ENCODE measurements at regions not wholly inside any gene's neighbourhood (a gene's known extent, or its start where the extent isn't known, plus 50 kb on each side); places are given as distances from the start of the nearest gene placed in this dataset.

DNA sequence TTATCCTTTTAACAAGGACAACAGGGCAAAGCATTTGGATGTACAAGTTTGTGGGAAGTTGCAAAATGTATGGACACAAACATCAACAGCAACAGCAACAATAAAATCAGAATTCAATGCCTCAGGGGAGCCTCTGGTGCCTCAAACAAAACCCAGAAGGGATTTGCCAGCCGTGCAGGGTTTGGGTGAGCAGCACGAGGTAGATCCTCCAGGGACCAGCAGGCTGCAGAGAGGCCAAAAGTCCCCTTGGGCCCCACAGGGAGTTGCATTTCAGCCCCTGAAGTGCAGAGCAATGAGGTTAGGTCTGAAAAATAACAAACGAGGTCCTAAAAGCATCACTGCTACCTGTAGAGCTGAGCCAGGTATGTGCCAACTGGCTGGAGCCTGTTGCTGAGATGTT is 51.7 kb upstream of the CPXM2 start:
- no peaks in the 10 kb centered on the region for H3K23me2 ChIP-seq (ENCODE audit: low read depth, low read length)
- H3K4me1 ChIP-seq (replicated peaks in 1 of 4; ENCODE audit: control insufficient read depth in 3 of 4, insufficient read depth in 4 of 4, low read length in 3 of 4), result peaks cover 0 to 6% (median 0%) of the 10 kb centered on the region in 4 experiments; a peak in 2 of 7 replicates
- H4K91ac ChIP-seq (replicated peaks; ENCODE audit: insufficient read length, low read length), result no peak overlapping the region
- H3K4ac ChIP-seq (replicated peaks; ENCODE audit: insufficient read length, low read depth, low read length), result no peak overlapping the region
- WGBS, 2 experiments (ENCODE audit: extremely low coverage in 1 of 2, insufficient coverage in 1 of 2, insufficient read length in 1 of 2, insufficient replicate concordance in 2 of 2, low coverage in 1 of 2, low lambda C conversion rate in 2 of 2, missing lambda C conversion rate in 1 of 2), result 86% methylated on average over 3 of the region's 3 CpGs; no CpG with 5 or more reads in 1 of the 2 experiments
- no peak overlapping the region for H4K5ac ChIP-seq (ENCODE audit: insufficient read length, low read depth, low read length)
- no peak overlapping the region for H3K23ac ChIP-seq (ENCODE audit: insufficient read length)
- no peak overlapping the region for H2BK120ac ChIP-seq (replicated peaks; ENCODE audit: low read depth, low read length)
- no peak overlapping the region for H2BK15ac ChIP-seq (ENCODE audit: low read length)
- H3K79me2 ChIP-seq (ENCODE audit: control insufficient read depth in 1 of 2, insufficient read depth in 2 of 2, low read length in 2 of 2), result no peaks in the 10 kb centered on the region
- H3K9ac ChIP-seq (replicated peaks in 1 of 4; ENCODE audit: extremely low read depth in 1 of 4, low read depth in 3 of 4, low read length in 3 of 4), result no peak overlapping the region
- no peak overlapping the region for H3K27ac ChIP-seq (ENCODE audit: low read depth, low read length)
- POLR2A ChIA-PET (ENCODE audit: partially characterized antibody), result no interaction called here
- H3K27me3 ChIP-seq (replicated peaks in 1 of 4; ENCODE audit: control insufficient read depth in 3 of 4, extremely low read depth in 1 of 4, insufficient read depth in 3 of 4, low read length in 3 of 4), result no peaks in the 10 kb centered on the region
- H3K4me3 ChIP-seq (ENCODE audit: extremely low read depth in 1 of 4, insufficient read depth in 2 of 4, low read depth in 3 of 4, low read length in 4 of 4), result no peak overlapping the region
- H3K56ac ChIP-seq (replicated peaks; ENCODE audit: insufficient read length, low read depth, low read length), result no peak overlapping the region
- DNase-seq (ENCODE audit: low read depth in 1 of 2, low spot score in 2 of 2) (no peak), FAIRE-seq (no peak)
- H2AFZ ChIP-seq (ENCODE audit: low read length), result no peak overlapping the region
- no peak overlapping the region for H3K18ac ChIP-seq (ENCODE audit: extremely low read depth, low read length)
- H3K9me3 ChIP-seq (ENCODE audit: insufficient read depth in 2 of 2, low read depth in 1 of 2, low read length in 1 of 2), result peaks cover 0 to 2% of the 10 kb centered on the region in 2 experiments; a peak in 1 of 4 replicates
- H3K14ac ChIP-seq (ENCODE audit: insufficient read length), result no peak overlapping the region
- no peak overlapping the region for H3K4me2 ChIP-seq (ENCODE audit: insufficient read depth in 1 of 2, low read depth in 2 of 2, low read length in 2 of 2)
- H3K79me1 ChIP-seq (ENCODE audit: low read depth, low read length), result no peaks in the 10 kb centered on the region
- CTCF ChIA-PET (ENCODE audit: partially characterized antibody), result no interaction called here
- H2BK20ac ChIP-seq (ENCODE audit: low read length), result no peak overlapping the region
- H2BK5ac ChIP-seq (ENCODE audit: low read depth, low read length), result no peak overlapping the region
- H4K8ac ChIP-seq (ENCODE audit: extremely low read depth, insufficient read depth, low read length), result no peak overlapping the region
- H4K20me1 ChIP-seq (replicated peaks in 1 of 2; ENCODE audit: control insufficient read depth in 1 of 2, insufficient read depth in 2 of 2, low read length in 2 of 2), result no peaks in the 10 kb centered on the region
- TF ChIP-seq RXRA (IDR thresholded peaks at IDR 0.05; ENCODE audit: insufficient read depth, low read depth, low read length), result no peak
- no peak for TF ChIP-seq BRCA1 (IDR thresholded peaks at IDR 0.05; ENCODE audit: low read depth, low read length)
- no peak for TF ChIP-seq CTBP2 (IDR thresholded peaks at IDR 0.05; ENCODE audit: borderline replicate concordance, insufficient read depth, insufficient read length, low read length)
- TF ChIP-seq CREB1 (IDR thresholded peaks at IDR 0.05), result no peak
- TF ChIP-seq CBX8 (IDR thresholded peaks at IDR 0.05; ENCODE audit: borderline replicate concordance, low read depth, low read length), result no peak
- no peak for TF ChIP-seq EP300 (IDR thresholded peaks at IDR 0.05; ENCODE audit: borderline replicate concordance in 1 of 2, low read depth in 2 of 2, low read length in 2 of 2)
- TF ChIP-seq CHD1 (IDR thresholded peaks at IDR 0.05; ENCODE audit: low read depth, low read length), result no peak
- TF ChIP-seq ATF3 (IDR thresholded peaks at IDR 0.05; ENCODE audit: insufficient read depth, low read depth, low read length), result no peak
- no peak for TF ChIP-seq KDM4A (IDR thresholded peaks at IDR 0.05; ENCODE audit: low read depth, low read length, severe bottlenecking)
- H2AK5ac ChIP-seq (ENCODE audit: low read depth, low read length), result no peak overlapping the region
- H3K36me3 ChIP-seq (ENCODE audit: control insufficient read depth in 2 of 4, insufficient read depth in 4 of 4, low read length in 3 of 4), result no peaks in the 10 kb centered on the region
- H2BK12ac ChIP-seq (ENCODE audit: low read depth, low read length), result no peak overlapping the region

Measured in H1 (cell line).